K562 (cell line): ENCODE measurements at regions not wholly inside any gene's neighbourhood (a gene's known extent, or its start where the extent isn't known, plus 50 kb on each side); places are given as distances from the start of the nearest gene placed in this dataset.

ENCODE experiments used
- ATAC-seq: fragments of 200-7000 bp; cut with Tn5 transposase; 3 replicates; pipeline ENCODE4 v1.9.1; 2020; ENCODE audit warnings: moderate library complexity
- BruUV-seq: library from RNA; stranded (reverse); fragments of 400-500 nt; replicated peaks from 2 replicates; lab custom pipeline; 2021; lab: Mats Ljungman, UMichigan
- CTCF ChIA-PET: fragments of 300-600 bp; formaldehyde crosslinking; extraction: SDS; loops from one replicate; lab custom pipeline; 2021; ENCODE audit warnings: low intra/inter-chr PET ratio; lab: Yijun Ruan, JAX
- POLR2A ChIA-PET: fragments of 300-600, 350-650 bp; sonication (Branson Sonifier 250); formaldehyde crosslinking; extraction: SDS; loops from one replicate; lab custom pipeline; 2021; ENCODE audit warnings: antibody characterized with exemption, inconsistent platforms; lab: Yijun Ruan, JAX
- DNase-seq, 4 experiments: peaks; one replicate each; pipeline versions ENCODE4 v3.0.0 to v3.0.0-alpha.2; 2011 to 2018; ENCODE audit warnings: low spot score in 3 of 4, mixed read lengths in 3 of 4; ENCODE audit errors: extremely low read depth in 1 of 4
- FAIRE-seq: peaks from 2 replicates; lab custom pipeline; 2011; peaks lifted over from hg19 to GRCh38; lab: Jason Lieb, UNC
- H2AFZ ChIP-seq: 2 replicates; pipeline ENCODE4 v1.6.0; 2011; ENCODE audit warnings: low read depth, low read length, control low read depth, inconsistent platforms
- H3K27ac ChIP-seq: fragments of 200-600 bp; 3 replicates; pipeline ENCODE4 v1.8.0; 2011; ENCODE audit warnings: low read depth, mild to moderate bottlenecking, control low read depth, inconsistent platforms, low read length, moderate library complexity, mixed read lengths; ENCODE audit errors: extremely low read depth
- H3K27me3 ChIP-seq, 2 experiments: fragments of 300-600 bp in 1 of 2; 2 replicates in 1 of 2; 3 replicates in 1 of 2; pipeline versions ENCODE4 v1.6.0 to v1.8.0; 2011; ENCODE audit warnings: inconsistent platforms in 2 of 2, low read length in 2 of 2, mild to moderate bottlenecking in 1 of 2, mixed read lengths in 1 of 2, moderate library complexity in 1 of 2; ENCODE audit not compliant: control insufficient read depth in 2 of 2, insufficient read depth in 2 of 2
- H3K36me3 ChIP-seq: fragments of 300-600 bp; 3 replicates; pipeline ENCODE4 v1.8.0; 2011; ENCODE audit warnings: mild to moderate bottlenecking, low read length, inconsistent platforms; ENCODE audit not compliant: control insufficient read depth, insufficient read depth
- H3K4me1 ChIP-seq, 2 experiments: fragments of 200-600 bp in 1 of 2; replicated peaks in 1 of 2; 2 replicates in 1 of 2; 3 replicates in 1 of 2; pipeline versions ENCODE4 v1.5.1 to v1.8.0; 2011; ENCODE audit warnings: inconsistent platforms in 2 of 2, low read length in 2 of 2, mild to moderate bottlenecking in 1 of 2, mixed read lengths in 1 of 2, moderate library complexity in 1 of 2; ENCODE audit not compliant: control insufficient read depth in 2 of 2, insufficient read depth in 2 of 2
- H3K4me2 ChIP-seq: 2 replicates; pipeline ENCODE4 v1.6.1; 2011; ENCODE audit warnings: low read length, control low read depth, inconsistent platforms, mixed read lengths; ENCODE audit not compliant: insufficient read depth
- H3K4me3 ChIP-seq: fragments of 200-600 bp; sonication (generic), shearing (Covaris generic); 2 replicates; pipeline ENCODE4 v1.5.1; 2016; ENCODE audit warnings: control low read depth, inconsistent platforms
- H3K79me2 ChIP-seq: fragments of 200-600 bp; 3 replicates; pipeline ENCODE4 v1.8.0; 2011; ENCODE audit warnings: low read length, inconsistent platforms; ENCODE audit not compliant: control insufficient read depth, insufficient read depth
- H3K9ac ChIP-seq, 2 experiments: 2 replicates each; pipeline versions ENCODE4 v1.6.0 to v1.6.1; 2011; ENCODE audit warnings: low read depth in 2 of 2, low read length in 2 of 2, control low read depth in 1 of 2, inconsistent platforms in 1 of 2, mild to moderate bottlenecking in 1 of 2, mixed read lengths in 1 of 2; ENCODE audit not compliant: insufficient read depth in 1 of 2
- H3K9me1 ChIP-seq: one replicate; pipeline ENCODE4 v1.6.0; 2011; ENCODE audit warnings: inconsistent platforms, mild to moderate bottlenecking, low read length, moderate library complexity; ENCODE audit not compliant: control insufficient read depth, insufficient read depth
- H3K9me3 ChIP-seq: replicated peaks from 2 replicates; pipeline ENCODE4 v1.5.1; 2011; ENCODE audit warnings: low read depth, low read length, inconsistent platforms; ENCODE audit not compliant: control insufficient read depth, insufficient read depth
- H4K20me1 ChIP-seq: replicated peaks from 2 replicates; pipeline ENCODE4 v1.6.1; 2011; ENCODE audit warnings: low read length, inconsistent platforms, mixed read lengths; ENCODE audit not compliant: control insufficient read depth, insufficient read depth
- GTF3C2 ChIP-seq: IDR thresholded peaks from 3 replicates; pipeline ENCODE4 v1.6.1; 2011; ENCODE audit warnings: borderline replicate concordance, mild to moderate bottlenecking, moderate library complexity; ENCODE audit not compliant: insufficient read length; ENCODE audit errors: extremely low read depth
- KDM5B ChIP-seq: fragments of 200-600 bp; sonication (generic); IDR thresholded peaks from 2 replicates; pipeline ENCODE4 v1.6.1; 2012; ENCODE audit warnings: low read depth, mild to moderate bottlenecking, moderate library complexity, low read length, control low read depth, inconsistent platforms; ENCODE audit not compliant: insufficient replicate concordance
- MEF2A ChIP-seq: IDR thresholded peaks from 2 replicates; pipeline ENCODE4 v1.6.1; 2011; ENCODE audit warnings: low read depth, mild to moderate bottlenecking, low read length, moderate library complexity; ENCODE audit not compliant: control insufficient read depth
- SAP30 ChIP-seq: fragments of 200-600 bp; sonication (generic); IDR thresholded peaks from 2 replicates; pipeline ENCODE4 v1.6.1; 2012; ENCODE audit warnings: borderline replicate concordance, low read depth, mild to moderate bottlenecking, moderate library complexity, low read length, control low read depth, inconsistent platforms; ENCODE audit not compliant: insufficient read depth, poor library complexity, severe bottlenecking
- U2AF2 ChIP-seq: fragments of 200-400 bp; formaldehyde crosslinking; optimal IDR thresholded peaks from 2 replicates; pipeline ENCODE3; 2017; ENCODE audit warnings: low read depth, mild to moderate bottlenecking, low read length
- ZNF507 ChIP-seq: conservative IDR thresholded peaks from 2 replicates; pipeline ENCODE4 v1.6.1; 2017; ENCODE audit warnings: missing genetic modification characterization, missing compliant biosample characterization
- WGBS: fragments of 100-300 bp; shearing (Covaris generic); methylation state at CpG from one replicate; pipeline ENCODE4 v1.1.6; 2016; ENCODE audit warnings: low coverage, mixed read lengths; ENCODE audit not compliant: insufficient coverage; ENCODE audit errors: missing lambda C conversion rate; 5-methylcytosine and 5-hydroxymethylcytosine counted together
- in situ Hi-C: fragments of 300-500 bp; cut with MboI; formaldehyde crosslinking; loops from 4 replicates; pipeline ENCODE4 v1.15.0; 2018; ENCODE audit warnings: inconsistent platforms, mixed read lengths
- intact Hi-C: fragments of 100-400 bp; cut with micrococcal nuclease; formaldehyde crosslinking; loops from 2 replicates; pipeline ENCODE4 v1.14.2; 2022
- TF ChIP-seq, protein P1 (sequence below): fragments of 450-650 bp; IDR thresholded peaks from 2 replicates; pipeline ENCODE4 v1.6.1; 2016; ENCODE audit warnings: low read depth, mild to moderate bottlenecking, moderate library complexity

GRCh38 chr5:111960476-111961215, 203.7 kb upstream of the NREP start:
- in situ Hi-C loops (no loop called here), intact Hi-C loops (no loop called here)
- no peaks in the 10 kb centered on the region for H3K79me2 ChIP-seq
- CTCF ChIA-PET, result no interaction called here
- H3K27me3 ChIP-seq, result no peaks in the 10 kb centered on the region
- ATAC-seq (no peak), DNase-seq (no peak)
- no peaks in the 10 kb centered on the region for H3K36me3 ChIP-seq
- H4K20me1 ChIP-seq, result no peaks in the 10 kb centered on the region
- TF ChIP-seq KDM5B (no peak), ZNF507 (tag) (no peak), GTF3C2 (no peak), MEF2A (no peak), U2AF2 (no peak), SAP30 (no peak)
- TF ChIP-seq, protein P1, sequence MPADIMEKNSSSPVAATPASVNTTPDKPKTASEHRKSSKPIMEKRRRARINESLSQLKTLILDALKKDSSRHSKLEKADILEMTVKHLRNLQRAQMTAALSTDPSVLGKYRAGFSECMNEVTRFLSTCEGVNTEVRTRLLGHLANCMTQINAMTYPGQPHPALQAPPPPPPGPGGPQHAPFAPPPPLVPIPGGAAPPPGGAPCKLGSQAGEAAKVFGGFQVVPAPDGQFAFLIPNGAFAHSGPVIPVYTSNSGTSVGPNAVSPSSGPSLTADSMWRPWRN, result no peak
- TF ChIP-seq, all 486 proteins: peak for 0
- Histone ChIP-seq H3K4me1 (no peaks in the 10 kb centered on the region), H2AFZ (no peak overlapping the region), H3K4me2 (no peak overlapping the region), H3K9me1 (no peaks in the 10 kb centered on the region), H3K9ac (no peak overlapping the region), H3K9me3 (no peaks in the 10 kb centered on the region), H3K27ac (no peak overlapping the region), H3K4me3 (no peak overlapping the region)
- no peak for FAIRE-seq
- no TSS peak for BruUV-seq
- POLR2A ChIA-PET, result no interaction called here
- WGBS, result 3% methylated on average over 2 of the region's 2 CpGs
